ENCODE measurements at regions not wholly inside any gene's neighbourhood (a gene's known extent, or its start where the extent isn't known, plus 50 kb on each side); places are given as distances from the start of the nearest gene placed in this dataset.

- Histone ChIP-seq H3K9ac (ENCODE audit: insufficient read depth in 1 of 2, low read length in 2 of 2) (no peak overlapping the region), H3K27me3 (ENCODE audit: control insufficient read depth in 3 of 3, insufficient read depth in 3 of 3, low read length in 2 of 3) (no peaks in the 10 kb centered on the region), H3K36me3 (ENCODE audit: control insufficient read depth in 4 of 4, insufficient read depth in 4 of 4, low read length in 4 of 4) (no peaks in the 10 kb centered on the region), H3K4me1 (ENCODE audit: control insufficient read depth in 5 of 5, insufficient read depth in 5 of 5, low read length in 5 of 5) (peaks cover 0 to 9% (median 0%) of the 10 kb centered on the region in 5 donors), H3K4me3 (no peak overlapping the region), H3K27ac (ENCODE audit: low read depth in 1 of 2, low read length in 1 of 2) (no peak overlapping the region), H3K9me3 (ENCODE audit: control insufficient read depth in 4 of 4, insufficient read depth in 3 of 4, low read length in 3 of 4) (no peaks in the 10 kb centered on the region)
- whole genome bisulfite sequencing, 2 donors, result 98% methylated on average over 4 of the region's 4 CpGs
- DNase-seq, result no peak
- TF ChIP-seq CTCF (IDR thresholded peaks at IDR 0.05; ENCODE audit: control extremely low read depth, extremely low read depth), result no peak
- ATAC-seq (ENCODE audit: insufficient read depth, low FRiP score), result no peak
These were observed 195.1 kb upstream of the LINGO1 start for GRCh38 chr15:77827860-77828259.

GRCh38 chr15:77826006-77826695, 193.4 kb upstream of the LINGO1 start:
- no peak overlapping the region for H3K4me3 ChIP-seq
- H3K27me3 ChIP-seq (ENCODE audit: control insufficient read depth in 3 of 3, insufficient read depth in 3 of 3, low read length in 2 of 3), result peaks cover 0 to 9% (median 4%) of the 10 kb centered on the region in 3 donors
- H3K36me3 ChIP-seq (ENCODE audit: control insufficient read depth in 4 of 4, insufficient read depth in 4 of 4, low read length in 4 of 4), result no peaks in the 10 kb centered on the region
- no peak for TF ChIP-seq CTCF (IDR thresholded peaks at IDR 0.05; ENCODE audit: control extremely low read depth, extremely low read depth)
- no peak for ATAC-seq (ENCODE audit: insufficient read depth, low FRiP score)
- DNase-seq, result no peak
- H3K9ac ChIP-seq (ENCODE audit: insufficient read depth in 1 of 2, low read length in 2 of 2), result no peak overlapping the region
- H3K4me1 ChIP-seq (ENCODE audit: control insufficient read depth in 5 of 5, insufficient read depth in 5 of 5, low read length in 5 of 5), result no peaks in the 10 kb centered on the region
- 77 to 93% methylated on average over 11 of the region's 11 CpGs for WGBS, 2 donors
- H3K27ac ChIP-seq (ENCODE audit: low read depth in 1 of 2, low read length in 1 of 2), result no peak overlapping the region
- H3K9me3 ChIP-seq (ENCODE audit: control insufficient read depth in 4 of 4, insufficient read depth in 3 of 4, low read length in 3 of 4), result no peaks in the 10 kb centered on the region

- Histone ChIP-seq H3K27ac (ENCODE audit: low read depth in 1 of 2, low read length in 1 of 2) (no peak overlapping the region), H3K27me3 (ENCODE audit: control insufficient read depth in 3 of 3, insufficient read depth in 3 of 3, low read length in 2 of 3) (peaks cover 0 to 15% (median 10%) of the 10 kb centered on the region in 3 donors), H3K4me1 (ENCODE audit: control insufficient read depth in 5 of 5, insufficient read depth in 5 of 5, low read length in 5 of 5) (no peaks in the 10 kb centered on the region), H3K9me3 (ENCODE audit: control insufficient read depth in 4 of 4, insufficient read depth in 3 of 4, low read length in 3 of 4) (no peaks in the 10 kb centered on the region), H3K36me3 (ENCODE audit: control insufficient read depth in 4 of 4, insufficient read depth in 4 of 4, low read length in 4 of 4) (no peaks in the 10 kb centered on the region), H3K4me3 (no peak overlapping the region), H3K9ac (ENCODE audit: insufficient read depth in 1 of 2, low read length in 2 of 2) (no peak overlapping the region)
- TF ChIP-seq CTCF (IDR thresholded peaks at IDR 0.05; ENCODE audit: control extremely low read depth, extremely low read depth), result no peak
- ATAC-seq (ENCODE audit: insufficient read depth, low FRiP score), result no peak
- 90 to 93% methylated on average over 7 of the region's 7 CpGs for WGBS, 2 donors
- no peak for DNase-seq
These were observed 192.8 kb upstream of the LINGO1 start for GRCh38 chr15:77825546-77825945.

- H3K27me3 ChIP-seq (ENCODE audit: control insufficient read depth in 3 of 3, insufficient read depth in 3 of 3, low read length in 2 of 3), result peaks cover 0 to 18% (median 14%) of the 10 kb centered on the region in 3 donors
- H3K4me1 ChIP-seq (ENCODE audit: control insufficient read depth in 5 of 5, insufficient read depth in 5 of 5, low read length in 5 of 5), result peaks cover 0 to 2% (median 0%) of the 10 kb centered on the region in 5 donors
- whole genome bisulfite sequencing, 2 donors, result 84 to 85% methylated on average over 3 of the region's 3 CpGs
- DNase-seq, result no peak
- no peaks in the 10 kb centered on the region for H3K9me3 ChIP-seq (ENCODE audit: control insufficient read depth in 4 of 4, insufficient read depth in 3 of 4, low read length in 3 of 4)
- H3K4me3 ChIP-seq, result no peak overlapping the region
- no peak overlapping the region for H3K27ac ChIP-seq (ENCODE audit: low read depth in 1 of 2, low read length in 1 of 2)
- TF ChIP-seq CTCF (IDR thresholded peaks at IDR 0.05; ENCODE audit: control extremely low read depth, extremely low read depth), result no peak
- no peak overlapping the region for H3K9ac ChIP-seq (ENCODE audit: insufficient read depth in 1 of 2, low read length in 2 of 2)
- H3K36me3 ChIP-seq (ENCODE audit: control insufficient read depth in 4 of 4, insufficient read depth in 4 of 4, low read length in 4 of 4), result no peaks in the 10 kb centered on the region
- ATAC-seq (ENCODE audit: insufficient read depth, low FRiP score), result no peak
These were observed 192.5 kb upstream of the LINGO1 start for GRCh38 chr15:77825252-77825542.
